ENCODE measurements at regions not wholly inside any gene's neighbourhood (a gene's known extent, or its start where the extent isn't known, plus 50 kb on each side); places are given as distances from the start of the nearest gene placed in this dataset.
"Not testable (repeated sequence)": the region's sequence is repeated elsewhere in the genome, so short reads cannot be mapped to it uniquely, and the experiment has no call there.

DNA sequence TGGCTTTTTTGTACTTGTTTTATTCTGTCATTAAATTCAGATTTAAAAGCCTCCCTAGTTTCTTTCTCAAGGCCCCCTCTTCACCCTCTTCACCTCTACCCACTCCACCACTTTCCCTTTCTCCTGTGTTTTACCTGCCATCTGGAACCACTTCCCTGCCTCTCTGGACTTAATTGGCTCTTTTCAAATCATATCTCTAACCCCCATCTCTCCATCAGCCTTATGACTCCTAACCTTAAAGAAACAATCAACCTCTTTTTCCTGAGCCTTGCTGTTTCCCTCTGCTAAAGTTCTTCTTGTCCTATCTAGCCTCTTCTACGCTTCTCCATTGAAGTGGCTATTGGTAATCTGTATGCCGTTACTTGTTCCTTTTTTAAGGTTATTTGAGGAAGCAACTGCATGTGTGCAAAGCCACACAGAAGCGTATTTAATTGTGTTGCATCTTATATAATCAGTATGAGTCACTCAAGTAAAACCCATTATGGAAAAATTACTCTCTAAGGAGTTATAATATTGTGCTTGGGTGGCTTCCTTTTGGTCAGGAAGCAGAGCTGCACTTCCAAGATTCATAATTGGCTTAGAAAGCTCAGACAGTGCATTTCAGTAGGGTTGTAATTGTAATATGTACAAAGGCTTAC is 653.6 kb upstream of the ITGA1 start:
- DNase-seq (ENCODE audit: low read depth, low spot score), result no peak
- no peak overlapping the region for H3K27ac ChIP-seq

DNA sequence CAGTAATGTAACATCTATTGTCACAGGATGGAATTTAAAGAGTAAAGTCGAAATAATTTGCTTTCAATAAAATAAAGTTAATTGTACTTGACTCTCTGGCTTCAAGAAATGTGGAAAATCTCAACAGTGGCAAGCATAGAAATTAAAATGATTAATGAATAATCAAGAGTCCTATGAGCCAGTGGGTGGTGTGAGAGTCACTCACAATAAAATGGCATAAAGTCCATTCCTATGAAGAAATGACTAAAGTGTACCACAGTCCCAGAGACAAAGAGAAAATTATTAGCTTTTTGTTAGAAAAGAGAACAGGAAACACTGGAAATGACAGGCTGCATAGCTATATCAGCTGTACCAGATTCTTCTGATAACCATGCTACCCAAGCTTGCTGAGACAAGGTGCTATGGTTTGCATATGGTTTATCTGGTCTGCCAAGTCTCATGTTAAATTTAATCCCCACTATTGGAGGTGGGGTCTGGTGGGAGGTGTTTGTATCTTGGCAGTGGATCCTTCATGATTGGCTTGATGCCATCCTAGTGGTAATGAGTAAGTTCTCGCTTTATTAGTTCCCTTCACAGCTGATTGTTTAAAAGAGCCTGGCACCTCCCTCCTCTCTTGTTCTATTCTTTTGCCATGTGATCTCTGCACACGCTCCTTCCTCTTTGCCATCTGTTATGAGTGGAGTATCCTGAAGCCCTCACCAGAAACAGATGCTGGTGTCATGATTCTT is 647.7 kb upstream of the ITGA1 start:
- no peak for DNase-seq (ENCODE audit: low read depth, low spot score)

DNA sequence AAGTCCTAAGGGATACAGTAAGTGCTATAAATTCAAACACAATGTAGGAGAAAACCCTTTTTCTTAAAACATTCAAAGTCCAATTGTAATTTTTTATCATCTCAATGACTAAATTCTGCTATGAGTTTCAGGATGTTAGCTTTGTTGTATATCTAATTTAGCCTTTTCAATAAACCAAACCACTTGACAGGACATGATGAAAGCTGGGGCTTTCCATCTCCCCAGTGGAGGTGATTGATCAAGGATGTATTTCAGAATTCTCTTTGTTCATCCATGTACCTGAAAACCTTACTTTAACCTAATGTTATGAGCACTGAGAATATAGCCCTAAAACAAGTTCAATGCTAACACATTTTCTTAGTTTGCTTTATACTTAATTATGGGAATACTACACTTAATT is 639.0 kb upstream of the ITGA1 start:
- no peak for DNase-seq (ENCODE audit: low read depth, low spot score)
- H3K27ac ChIP-seq, result no peak overlapping the region

More for the DNA sequence above, 647.7 kb upstream of the ITGA1 start:
- H3K27ac ChIP-seq, result no peak overlapping the region

DNA sequence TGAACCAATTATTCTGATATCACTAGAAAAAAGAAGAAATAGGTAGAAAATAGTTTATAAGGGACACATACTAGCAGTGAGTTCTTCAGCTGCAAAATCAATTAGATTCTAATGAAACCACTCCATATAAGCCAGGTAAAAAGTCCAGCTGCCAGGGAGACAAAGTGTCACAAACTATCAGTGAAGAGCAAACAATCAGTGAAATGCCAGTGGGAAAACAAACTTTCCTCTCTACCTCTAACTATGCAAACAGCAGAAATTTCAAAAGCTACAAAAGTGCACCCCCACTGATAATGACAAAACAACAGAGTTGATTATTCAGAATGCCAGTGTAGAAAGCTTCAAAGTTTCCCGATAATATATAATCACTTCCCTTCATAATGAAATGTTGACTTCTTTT is 637.2 kb upstream of the ITGA1 start:
- no peak for DNase-seq (ENCODE audit: low read depth, low spot score)
- H3K27ac ChIP-seq, result no peak overlapping the region

DNA sequence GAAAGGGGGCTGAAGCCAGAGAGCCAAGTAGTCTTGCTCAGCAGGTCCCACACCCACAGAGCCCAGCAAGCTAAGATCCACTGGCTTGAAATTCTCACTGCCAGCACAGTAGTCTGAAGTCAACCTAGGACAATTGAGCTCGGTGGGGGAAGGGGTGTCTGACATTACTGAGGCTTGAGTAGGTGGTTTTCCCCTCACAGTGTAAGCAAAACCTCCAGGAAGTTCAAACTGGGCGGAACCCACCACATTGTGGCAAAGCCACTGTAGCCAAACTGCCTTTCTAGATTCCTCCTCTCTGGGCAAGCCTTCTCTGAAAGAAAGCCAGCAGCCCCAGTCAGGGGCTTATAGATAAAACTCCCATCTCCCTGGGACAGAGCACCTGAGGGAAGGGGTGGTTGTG is 630.9 kb upstream of the ITGA1 start:
- not testable (repeated sequence) for H3K27ac ChIP-seq; DNase-seq (ENCODE audit: low read depth, low spot score)

DNA sequence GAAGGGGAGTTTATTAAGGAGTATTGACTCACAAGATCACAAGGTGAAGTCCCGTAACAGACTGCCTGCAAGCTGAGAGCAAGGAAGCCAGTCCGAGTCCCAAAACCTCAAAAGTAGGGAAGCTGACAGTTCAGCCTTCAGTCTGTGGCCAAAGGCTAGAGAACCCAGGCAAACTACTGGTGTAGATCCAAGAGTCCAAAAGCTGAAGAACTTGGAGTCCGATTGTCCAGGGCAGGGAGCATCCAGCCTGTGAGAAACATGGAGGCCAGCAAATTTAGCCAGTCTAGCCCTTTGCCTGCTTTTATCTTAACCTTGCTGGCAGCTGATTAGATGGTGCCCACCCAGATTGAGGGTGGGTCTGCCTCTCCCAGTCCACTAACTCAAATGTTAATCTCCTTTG is 621.9 kb upstream of the ITGA1 start:
- H3K27ac ChIP-seq; DNase-seq (ENCODE audit: low read depth, low spot score): not testable (repeated sequence)

DNA sequence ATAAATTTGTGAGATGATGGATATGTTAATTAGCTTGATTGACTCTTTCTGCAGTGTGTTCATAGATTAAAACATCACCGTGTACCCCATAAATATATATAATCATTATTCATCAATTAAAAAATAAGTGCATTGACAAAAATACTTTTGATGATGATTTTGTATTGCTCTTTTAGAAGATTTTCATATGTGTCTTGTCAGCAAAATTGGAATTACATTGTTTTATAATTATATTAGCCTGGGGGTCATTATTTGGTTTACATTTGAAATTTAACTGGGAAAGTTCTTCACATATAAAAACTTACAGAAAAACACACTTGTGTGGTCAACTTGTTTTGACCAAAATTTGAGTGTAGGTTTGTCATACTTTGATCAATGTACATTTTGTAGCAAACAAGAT is 614.6 kb upstream of the ITGA1 start:
- no peak for DNase-seq (ENCODE audit: low read depth, low spot score)
- H3K27ac ChIP-seq, result no peak overlapping the region

DNA sequence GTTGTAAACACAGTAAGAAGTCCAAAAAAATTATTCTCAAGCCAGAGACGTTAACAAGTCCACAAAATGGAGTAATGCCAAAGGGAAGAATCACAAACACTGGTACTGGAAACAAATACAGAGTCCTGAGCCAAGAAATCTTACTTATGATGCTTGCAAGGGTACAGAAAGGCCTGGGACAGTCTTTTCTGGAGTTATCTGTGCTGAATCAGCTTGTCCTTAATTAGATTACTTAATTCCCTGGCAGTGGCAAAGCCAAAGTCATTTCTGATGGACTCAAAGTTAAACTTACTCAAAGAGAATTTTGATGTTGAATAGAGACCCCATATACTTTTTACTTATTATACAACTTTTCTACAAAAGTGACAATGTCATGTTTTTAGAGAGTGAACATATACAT is 610.5 kb upstream of the ITGA1 start:
- DNase-seq (ENCODE audit: low read depth, low spot score), result no peak
- no peak overlapping the region for H3K27ac ChIP-seq

DNA sequence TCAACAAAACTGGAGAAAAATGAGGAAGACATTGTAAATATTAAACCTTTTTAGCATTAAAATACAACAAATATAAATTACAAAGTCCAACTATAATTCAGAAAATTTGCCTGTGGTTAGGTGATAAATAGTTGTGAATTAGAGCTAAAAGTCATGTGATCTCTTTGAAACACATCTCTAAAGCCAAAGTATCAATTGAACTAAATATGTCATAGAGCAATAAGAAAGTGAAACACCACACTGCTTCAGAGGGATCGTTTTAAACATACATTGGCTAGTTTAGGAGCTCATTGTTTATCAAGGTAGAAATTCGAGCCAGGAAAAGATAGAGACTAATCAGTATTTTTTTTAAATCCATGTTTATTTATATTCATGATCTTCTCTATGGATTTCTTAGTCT is 606.3 kb upstream of the ITGA1 start:
- no peak overlapping the region for H3K27ac ChIP-seq
- DNase-seq (ENCODE audit: low read depth, low spot score), result no peak

DNA sequence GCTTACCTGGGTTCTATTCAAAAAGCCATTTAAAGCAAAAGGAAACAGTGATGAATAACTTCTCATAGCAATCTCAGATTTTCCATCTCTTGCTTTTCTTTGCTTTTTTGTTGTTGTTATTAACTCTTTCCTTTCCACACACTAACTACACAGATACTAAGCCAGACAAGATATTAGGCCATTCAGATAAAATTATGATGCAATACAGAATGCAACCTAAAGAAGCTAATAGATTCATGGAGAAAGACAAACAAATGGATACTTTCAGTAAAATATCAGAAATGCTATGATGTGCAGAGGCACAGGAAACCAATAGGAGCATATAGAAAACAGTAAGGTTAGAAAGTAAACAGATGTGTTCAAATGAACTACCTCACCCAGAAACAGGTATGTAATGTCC is 597.0 kb upstream of the ITGA1 start:
- H3K27ac ChIP-seq, result no peak overlapping the region
- DNase-seq (ENCODE audit: low read depth, low spot score), result no peak

DNA sequence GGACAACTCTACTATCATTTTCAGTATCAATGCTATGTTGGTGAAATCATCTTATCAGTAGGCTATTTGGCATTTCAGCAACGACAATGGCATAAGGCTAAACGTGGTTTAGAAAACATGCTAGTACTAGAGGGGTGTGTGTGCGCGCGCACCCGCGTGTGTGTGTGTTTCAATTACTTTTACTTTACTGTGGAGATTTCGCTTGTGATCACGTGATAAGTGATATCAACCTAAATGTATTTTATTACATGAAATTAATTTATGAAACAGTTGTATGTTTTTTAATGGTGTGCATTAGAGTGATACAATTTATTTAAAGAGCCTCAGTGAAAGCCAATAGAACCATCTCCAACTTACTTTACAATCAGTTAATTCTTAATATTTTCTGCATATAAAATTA is 587.9 kb upstream of the ITGA1 start:
- no peak for DNase-seq (ENCODE audit: low read depth, low spot score)
- H3K27ac ChIP-seq, result no peak overlapping the region

DNA sequence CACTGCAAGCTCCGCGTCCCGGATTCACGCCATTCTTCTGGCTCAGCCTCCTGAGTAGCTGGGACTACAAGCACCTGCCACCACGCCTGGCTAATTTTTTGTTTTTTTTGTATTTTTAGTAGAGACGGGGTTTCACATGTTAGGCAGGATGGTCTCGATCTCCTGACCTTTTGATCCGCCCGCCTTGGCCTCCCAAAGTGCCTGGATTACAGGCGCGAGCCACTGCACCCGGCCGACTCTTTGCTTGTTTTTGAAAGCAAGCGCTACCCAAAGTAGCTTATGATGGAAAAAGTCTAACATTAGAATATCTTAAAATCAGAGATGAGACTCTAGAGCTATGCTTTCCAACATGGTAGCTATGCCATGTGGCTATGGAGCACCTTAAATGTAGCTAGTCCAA is 585.5 kb upstream of the ITGA1 start:
- no peak for DNase-seq (ENCODE audit: low read depth, low spot score)
- H3K27ac ChIP-seq, result no peak overlapping the region

DNA sequence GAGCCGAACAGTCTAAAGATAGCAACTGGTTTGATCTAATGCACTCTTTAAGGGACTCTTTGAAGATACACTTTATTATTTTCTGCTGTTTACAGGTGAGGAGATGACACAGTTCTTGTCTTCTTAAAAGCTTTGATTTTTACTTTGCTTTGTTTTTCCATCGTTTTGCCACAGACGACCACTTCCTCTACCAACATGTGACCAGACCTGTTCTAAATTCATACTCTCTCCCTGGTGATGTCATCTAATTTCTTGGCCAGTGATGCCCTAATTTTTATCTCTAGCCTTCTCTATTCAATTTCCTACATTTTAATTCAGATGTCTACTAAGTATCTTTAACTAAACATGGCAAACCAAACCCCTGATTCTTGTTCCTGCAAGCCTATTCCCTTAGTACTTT is 583.4 kb upstream of the ITGA1 start:
- no peak overlapping the region for H3K27ac ChIP-seq
- DNase-seq (ENCODE audit: low read depth, low spot score), result no peak

Measured in epithelial cell of prostate (primary cell).